ELR (cell line): ENCODE measurements at regions not wholly inside any gene's neighbourhood (a gene's known extent, or its start where the extent isn't known, plus 50 kb on each side); places are given as distances from the start of the nearest gene placed in this dataset.

Experiments
- DNase-seq: peaks from one replicate; pipeline ENCODE4 v3.0.0-alpha.2; 2015; ENCODE audit warnings: low read depth

DNA sequence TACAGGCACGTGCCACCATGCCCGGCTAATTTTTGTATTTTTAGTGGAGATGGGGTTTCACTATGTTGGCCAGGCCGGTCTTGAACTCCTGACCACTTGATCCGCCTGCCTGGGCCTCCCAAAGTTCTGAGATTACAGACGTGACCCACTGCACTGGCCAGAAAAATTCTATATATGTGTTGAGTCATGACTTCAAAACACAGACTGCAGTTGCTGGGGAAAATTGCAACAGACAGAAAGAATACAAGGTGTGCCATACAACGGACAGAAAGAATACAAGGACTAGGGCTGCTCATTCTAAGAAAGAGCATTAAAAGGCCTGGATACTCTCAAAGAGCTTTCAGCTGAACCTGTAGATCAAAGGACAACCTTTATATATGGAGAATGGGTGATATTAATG lies 109.6 kb upstream of the ACSL4 start:
- DNase-seq = no peak

DNA sequence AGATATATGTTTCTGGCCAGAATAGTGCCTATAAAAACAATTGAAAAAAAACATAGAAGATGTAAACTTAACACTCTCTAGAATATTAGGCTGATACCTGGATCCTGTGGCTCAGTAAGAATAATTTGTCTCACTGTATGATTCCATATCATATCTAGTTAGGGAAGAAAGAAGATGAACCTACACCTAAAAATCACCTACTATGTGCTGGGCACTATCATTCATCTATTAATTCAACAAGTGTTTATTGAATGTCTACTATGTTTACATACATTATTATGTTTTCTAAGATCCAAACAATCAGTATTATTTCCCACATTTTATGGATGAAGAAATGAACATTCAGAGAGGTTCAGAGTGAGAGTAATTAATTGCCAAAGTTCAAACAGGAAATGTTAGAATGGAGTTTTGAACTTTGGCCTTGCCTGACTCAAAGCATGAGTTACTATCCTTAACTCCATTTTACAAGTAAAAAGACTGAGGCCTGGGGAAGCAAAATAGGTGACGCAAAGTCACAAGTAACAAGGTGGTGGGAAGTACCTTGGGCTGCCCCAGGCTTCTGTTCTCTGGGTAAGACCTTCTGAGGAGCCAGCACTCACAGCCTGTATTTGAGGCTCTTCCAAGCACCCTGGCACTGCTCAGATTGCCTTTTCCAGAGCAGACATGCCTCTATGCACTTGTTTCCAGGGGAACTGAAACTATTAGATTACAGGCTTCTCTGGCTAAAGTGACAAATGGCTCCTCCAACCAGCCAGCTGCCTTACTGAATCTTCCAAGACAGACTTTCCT lies 111.1 kb upstream of the ACSL4 start:
- DNase-seq = no peak

DNA sequence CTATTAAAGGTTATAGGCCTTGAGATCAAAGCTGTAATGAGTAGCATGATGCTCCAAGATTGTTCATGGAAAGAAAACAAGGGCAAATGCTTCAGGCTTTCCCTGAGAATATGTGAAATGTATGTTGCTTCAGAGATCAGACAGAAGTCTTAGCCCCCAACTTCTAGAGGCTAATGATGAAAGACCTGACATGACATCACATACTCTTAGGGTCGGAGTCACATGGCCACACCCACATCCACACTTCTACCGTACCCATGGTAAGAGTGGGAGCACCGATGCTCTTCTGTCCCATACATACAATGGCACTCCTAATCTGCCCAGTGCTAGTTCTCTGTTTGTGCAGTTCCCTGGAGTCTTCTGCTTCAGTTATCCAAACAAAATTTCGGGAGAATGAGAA lies 111.9 kb upstream of the ACSL4 start:
- no peak for DNase-seq

DNA sequence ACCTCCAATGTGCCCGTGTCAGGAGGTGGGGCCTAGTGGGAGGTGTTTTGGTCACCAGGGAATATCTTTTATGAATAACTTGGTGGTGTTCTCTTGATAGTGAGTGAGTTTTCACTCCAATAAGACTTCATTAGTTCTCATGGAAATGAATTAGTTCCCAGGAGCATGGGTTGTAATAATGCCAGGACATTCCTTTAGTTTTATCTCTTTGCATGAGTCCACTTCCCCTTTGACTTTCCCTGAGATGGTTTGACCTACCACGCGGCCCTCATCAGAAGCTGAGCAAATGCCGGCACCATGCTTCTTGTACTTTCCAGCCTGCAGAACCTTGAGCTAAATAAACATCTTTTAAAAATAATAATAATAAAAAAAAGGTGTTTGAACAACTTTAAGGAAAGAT lies 112.9 kb upstream of the ACSL4 start:
- no peak for DNase-seq

DNA sequence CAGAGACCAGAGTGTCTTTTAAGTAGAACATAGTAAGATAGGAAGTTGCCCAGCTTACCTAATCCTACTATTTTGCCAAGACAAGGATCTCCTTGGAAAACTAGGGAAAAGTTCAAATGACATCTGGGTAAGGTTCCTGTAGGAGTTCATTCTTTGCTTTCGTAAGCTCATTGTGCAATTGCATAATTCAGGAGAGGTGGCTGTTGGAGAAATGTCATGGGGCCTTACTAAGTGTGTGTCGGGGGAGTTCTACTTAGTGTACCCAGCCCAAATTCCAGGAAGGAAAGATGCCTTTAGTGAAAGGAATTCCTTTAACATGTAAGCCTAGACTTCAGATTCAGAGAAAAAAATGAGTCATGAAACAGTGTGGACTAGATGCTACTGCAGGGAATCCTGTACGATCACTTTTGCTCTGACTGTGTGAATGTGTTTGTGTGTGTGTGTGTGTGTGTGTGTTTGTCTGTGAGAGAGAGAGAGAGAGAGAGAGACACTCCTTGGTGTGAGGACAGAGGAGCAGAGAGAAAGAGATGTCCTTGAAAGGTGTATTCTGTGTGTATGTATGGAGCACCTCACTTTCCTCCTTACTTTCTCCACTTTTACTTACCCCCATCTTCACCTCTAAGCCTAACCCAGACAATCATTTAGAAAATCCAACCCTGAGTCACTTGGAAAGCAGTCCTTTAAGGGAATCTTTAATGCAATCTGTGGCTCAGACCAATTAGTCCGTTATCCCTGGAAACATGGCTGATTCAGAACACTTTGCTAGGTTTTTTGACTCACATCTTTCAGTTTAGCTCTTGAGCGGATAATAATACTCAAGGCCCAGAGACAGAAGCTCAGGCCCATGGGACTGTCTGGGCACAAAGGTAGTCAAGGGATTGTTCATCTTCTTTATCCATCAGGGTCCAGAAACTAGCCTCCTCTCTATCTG lies 114.5 kb upstream of the ACSL4 start:
- DNase-seq = peak; percentile 82

DNA sequence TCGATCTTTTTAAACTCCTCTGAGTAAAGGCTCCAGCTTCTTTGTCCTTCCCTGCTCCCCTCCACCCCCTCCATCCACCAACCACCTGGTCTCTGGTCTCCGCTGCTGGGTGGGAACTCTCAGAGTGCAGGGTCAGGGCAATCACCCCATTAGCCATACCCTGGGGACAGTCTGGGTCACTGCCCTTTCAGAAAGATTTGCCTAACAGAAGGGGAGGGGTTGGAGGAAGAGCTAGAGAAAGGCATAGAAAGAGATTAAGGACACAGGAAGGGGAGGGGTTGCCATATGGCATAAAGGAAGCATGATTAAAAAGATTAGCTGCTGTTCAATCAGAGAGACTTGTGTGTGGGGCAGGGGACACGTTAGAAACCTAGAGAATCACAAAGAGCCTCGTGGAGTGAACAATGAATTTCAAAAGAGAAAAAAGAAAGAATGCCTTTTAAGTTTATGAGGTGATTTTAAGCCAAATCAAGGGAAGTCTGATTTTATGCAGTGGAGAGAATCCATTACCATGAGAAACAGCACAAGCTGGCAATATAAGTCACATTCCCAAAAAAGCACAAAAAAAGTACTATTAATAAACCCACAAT lies 115.5 kb upstream of the ACSL4 start:
- DNase-seq = no peak

DNA sequence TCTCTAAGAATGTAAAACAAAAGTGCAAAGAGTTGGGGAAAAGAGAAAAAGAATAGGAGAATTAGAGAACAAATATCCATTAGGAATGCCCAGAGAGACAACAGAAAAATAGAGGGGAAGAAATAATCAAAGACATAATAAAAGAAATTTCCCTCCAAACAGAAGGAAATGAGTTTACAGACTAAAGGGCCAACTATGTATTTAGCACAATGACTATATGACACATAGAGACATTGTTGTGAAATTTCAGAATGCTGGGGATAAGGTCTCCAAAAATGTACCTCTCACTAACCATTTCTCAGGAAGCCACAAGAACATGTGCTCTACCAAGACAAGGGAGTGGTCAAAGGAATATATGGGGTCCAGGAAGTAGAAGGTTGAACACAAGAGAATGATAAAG lies 121.0 kb upstream of the ACSL4 start:
- no peak for DNase-seq

DNA sequence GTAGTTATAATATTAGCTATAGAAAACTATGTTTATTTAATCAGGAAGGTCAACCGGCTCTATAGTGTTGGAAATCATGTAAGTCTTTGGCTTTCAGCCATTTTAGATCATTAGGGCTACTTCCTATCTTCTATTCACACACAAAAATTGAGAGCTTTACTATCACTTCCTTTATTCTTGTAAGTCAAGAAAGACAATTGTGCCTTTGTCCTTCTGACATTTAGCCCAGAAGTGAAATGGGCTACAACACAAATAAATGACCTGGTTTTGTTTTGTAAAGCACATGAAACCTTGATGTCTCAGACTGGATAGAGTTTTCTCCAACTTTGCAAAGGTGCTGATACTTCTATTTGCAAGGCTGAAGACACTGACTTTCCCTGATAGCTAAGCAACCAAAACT lies 122.4 kb upstream of the ACSL4 start:
- no peak for DNase-seq

DNA sequence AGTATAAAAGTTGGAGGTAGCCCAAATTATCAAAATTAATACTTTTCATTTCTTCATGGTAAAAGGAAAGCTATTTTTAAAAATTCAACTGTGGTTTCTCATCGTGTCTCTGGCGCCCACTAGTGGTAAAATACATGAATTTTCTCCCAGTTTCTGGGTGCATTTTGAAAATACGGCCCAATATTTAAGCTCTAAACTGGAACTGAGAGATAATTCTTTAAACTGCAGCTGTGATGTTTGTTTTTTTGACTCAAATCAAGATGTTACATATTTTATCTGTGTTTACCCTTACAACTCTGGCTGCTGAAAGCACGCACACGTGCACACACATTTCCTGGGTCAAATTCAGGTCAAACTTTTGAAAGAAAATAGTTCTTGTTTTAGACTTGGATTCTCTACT lies 123.9 kb upstream of the ACSL4 start:
- DNase-seq = peak; percentile 56

DNA sequence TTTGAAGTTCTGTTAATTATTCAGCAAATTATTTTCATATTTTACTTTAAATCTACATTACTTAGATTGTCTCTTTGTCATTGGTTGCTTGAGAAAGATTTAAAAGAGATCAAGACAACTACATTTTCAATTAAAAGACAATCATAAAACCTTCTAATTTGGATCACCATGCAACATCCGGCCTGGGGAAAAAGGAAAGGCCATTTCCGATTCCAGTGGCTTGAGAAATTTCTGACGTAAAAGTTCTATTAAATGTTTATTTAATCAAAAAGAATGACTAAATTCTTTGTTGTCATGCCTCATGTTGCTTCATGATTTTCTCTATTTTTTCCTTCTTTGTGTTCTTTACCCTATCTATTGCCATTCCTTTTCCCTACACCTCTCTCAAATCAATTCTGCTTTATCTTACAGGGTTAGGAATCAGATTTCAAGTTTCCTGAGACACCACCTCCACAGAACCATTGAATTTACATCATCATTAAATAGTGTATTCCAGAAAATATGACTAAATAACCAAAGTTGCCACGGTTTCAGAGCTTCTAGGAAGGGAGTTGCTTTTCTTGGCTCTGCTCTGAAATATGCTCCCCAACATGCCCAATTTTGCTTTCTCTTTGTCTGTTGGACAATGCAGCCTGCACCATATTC lies 124.6 kb upstream of the ACSL4 start:
- DNase-seq = peak; percentile 37

DNA sequence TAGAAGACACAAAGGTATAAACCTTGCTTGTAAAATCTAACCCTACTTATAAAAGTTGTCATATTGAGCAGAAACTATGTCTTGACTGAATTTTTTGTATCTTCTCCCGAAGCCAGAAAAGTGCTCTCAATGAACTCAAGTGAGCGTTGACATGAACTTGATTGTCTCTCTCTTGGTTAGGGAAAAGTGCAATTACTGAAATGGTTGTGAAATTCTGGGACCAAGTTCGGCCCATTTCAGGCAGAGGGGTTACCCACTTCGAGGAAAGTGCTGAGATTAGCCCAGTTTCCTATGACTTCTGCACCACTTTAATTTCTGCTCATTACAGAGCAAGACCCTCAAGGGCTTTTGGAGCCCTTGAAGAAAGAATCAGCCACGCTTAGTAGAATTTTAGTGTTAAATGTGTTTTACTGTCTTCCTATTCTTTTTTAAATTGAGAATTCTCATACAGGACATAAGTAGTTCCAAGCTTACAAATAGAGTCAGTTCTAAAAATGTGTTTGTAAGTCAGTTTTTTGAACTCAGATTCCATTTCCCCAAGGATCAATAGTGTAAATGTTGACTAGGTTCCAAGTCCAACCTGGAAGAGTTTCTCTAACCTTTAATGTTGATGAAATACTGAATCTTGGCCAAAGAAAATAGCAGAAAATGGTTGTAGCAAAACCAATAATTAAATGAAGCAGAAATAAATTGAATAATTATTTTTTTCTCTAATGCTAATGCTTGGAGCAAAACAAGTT lies 125.7 kb upstream of the ACSL4 start:
- no peak for DNase-seq

DNA sequence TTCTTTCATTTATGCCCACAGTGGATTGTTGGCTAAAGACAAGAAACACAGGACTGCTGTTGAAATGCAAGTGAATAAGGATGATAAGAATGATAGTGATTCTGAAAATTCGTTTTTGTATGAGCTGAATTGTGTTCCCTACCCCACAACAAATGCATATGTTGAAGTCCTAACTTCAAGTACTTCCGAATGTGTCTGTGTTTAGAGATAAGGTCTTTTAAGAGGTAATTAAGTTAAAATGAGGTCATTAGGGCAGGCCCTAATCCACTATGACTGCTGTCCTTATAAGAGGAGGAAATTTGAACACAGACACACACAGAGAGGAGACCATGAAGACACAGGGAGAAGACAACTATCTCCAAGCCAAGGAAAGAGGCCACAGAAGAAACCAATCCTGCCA lies 126.6 kb upstream of the ACSL4 start:
- no peak for DNase-seq

DNA sequence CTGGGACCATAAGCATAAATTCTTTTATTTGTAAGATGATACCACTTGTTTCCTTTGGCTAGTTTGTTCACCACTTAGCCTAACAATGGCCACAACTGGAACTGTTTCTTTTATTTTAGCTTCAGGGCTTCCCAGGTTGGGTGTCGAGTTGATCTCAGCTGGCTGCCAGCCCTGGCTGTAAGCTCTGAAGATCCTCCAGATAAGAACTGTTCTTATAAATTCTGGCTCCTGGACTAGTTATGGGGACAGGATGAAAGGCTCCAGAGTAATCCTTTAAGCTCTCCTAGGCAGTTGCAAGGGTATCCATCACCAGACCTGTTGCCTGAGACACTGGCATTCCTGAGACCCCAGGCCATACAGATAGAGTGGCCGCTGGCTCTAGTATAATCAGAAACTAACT lies 129.4 kb upstream of the ACSL4 start:
- DNase-seq = no peak

DNA sequence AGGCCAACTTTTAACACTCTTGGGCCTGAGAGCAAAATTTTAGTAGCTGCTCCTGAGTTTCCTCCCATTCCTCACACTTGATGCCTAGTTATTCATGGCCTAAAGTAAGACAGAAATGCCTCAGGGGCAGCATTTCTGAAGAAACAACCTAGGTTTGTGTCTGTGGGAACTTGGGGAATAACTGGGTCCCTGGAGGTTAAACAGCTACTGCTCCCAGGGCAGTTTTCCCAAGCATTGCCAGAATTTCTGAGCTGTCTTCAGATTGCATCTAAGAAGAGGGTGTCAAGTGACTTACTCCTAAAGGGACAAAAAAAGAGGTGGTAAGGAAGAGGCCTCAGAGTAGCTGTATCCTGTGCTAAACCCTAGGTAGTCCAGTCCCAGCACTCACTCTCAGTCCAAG lies 130.8 kb upstream of the ACSL4 start:
- DNase-seq = no peak

DNA sequence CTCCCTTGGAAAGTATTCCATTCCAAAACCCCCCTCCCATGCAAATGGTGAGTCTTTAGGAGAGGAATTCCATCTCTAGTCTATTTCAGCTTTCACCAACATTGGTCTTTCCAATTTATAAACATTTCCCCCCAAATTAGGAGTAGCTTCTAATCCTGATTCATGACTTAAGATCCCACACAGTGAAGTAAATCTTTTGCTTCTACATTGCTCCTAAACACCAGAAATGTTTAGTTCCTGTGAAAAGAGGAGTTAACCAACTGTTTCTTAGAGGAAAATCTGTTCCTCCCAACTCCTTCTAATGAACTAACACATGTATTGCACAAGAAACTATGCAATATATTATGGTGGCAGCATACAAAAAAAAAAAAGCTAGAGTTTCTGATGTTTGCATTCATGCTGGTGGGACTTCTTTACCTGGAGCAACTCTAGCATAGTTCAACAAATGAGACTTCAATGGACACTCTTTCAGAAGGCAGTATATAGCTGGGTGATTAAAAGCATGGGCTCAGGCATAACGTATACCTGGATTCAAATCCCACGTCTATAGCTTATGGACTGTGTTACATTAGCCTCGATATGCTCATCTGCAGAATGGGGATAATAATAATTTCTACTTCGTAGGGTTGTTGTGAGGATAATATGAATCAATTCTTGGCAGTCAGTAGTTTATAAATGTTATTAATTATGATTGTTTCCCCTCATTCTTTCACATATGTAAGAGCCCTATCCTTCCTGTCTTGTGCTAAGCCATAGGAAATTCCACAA lies 131.6 kb upstream of the TMEM164 start:
- DNase-seq = no peak

DNA sequence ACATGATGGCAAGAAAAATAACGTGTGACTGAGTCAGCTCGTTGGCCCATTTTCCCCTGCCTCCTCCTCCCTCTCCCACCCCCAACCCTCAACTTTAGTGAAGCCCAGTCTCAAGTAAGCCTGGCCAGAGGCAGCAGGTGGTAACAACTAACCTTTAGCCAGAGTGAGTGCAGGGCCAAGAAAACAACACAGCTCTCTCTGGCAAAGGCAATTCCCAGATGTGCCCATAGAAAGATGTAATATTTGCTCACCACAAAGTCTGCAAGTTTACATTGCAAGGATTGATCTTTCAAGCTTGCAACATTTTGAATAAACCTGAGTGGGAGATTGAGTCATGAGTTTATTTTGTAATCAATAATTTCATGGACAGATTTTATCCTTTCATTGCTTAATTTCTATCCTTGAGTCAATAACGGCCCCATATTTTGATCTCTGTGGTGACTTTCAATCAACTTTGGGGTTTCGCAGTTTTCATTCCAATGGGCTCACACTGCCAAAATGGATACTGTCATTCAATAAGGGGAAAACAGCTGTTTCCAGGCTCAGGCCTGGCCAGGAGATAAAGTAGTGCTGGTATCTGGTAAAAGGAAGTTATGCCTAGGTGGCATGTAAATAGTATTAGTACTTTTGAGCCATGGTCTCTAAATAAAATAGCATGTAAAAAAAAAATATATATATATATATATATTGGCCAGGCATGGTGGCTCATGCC lies 130.7 kb upstream of the TMEM164 start:
- DNase-seq = no peak

DNA sequence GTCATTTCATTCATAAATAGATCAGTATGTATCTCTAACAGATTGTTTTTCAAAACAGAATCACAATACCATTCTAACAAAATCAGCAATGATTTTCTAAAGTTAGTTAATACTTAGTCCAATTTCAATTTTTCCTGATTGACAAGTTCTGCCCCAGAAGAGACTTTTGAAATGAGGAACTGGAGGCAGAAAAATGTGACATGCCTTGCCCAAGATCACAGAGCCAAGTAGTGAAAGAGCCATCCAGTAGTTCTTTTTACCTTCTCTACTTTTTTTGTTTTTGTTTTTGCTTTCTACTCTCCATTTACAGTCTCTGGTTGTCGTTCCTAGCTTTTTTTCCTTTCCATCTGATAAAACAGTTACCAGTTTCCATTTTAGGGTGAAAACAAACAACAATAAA lies 129.3 kb upstream of the TMEM164 start:
- no peak for DNase-seq

DNA sequence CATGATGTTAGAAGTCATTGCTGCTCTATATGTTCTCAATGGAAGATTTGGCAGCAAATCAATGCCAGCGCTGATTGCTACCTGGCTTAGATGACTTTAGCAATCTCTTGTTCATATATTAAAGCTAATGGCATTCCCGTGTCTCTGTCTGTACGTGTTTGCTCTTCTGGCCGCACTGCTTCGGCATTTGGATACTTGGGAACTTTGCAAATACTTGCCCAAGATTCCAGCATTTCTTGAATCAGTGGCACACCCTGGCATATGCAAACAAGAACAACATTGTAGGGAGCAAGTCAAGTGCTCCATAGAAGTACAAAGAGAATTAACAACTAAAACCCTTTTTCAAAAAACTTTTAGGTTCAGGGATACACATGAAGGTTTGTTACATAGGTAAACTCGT lies 128.9 kb upstream of the TMEM164 start:
- DNase-seq = no peak

DNA sequence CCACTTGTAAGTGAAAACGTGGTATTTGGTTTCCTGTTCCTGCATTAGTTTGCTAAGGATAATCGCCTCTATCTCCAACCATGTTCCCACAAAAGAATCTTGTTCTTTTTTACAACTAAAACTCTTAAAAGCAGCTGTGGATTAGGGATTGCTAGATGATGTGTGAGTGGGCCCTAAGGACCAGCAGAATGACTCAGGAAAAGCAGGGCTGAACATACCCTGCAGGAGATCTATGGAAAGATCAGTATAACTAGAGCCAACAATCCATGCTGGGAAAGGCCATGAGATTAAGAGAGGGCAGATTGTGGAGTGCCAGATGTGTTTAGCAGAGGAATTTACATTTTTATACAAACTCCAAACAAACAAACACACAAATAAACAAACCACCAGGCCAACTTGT lies 128.4 kb upstream of the TMEM164 start:
- DNase-seq = no peak

DNA sequence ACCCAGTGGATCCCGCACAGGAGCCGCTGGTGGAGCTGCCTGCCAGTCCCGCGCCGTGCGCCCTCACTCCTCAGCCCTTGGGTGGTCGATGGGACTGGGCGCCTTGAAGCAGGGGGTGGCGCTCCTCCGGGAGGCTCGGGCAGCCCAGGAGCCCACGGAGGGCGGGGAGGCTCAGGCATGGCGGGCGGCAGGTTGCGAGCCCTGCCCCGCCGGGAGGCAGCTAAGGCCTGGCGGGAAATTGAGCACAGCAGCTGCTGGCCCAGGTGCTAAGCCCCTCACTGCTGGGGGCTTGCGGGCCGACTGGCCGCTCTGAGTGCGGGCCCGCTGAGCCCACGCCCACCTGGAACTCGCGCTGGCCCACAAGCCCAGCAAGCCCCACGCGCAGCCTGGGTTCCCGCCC lies 127.1 kb upstream of the TMEM164 start:
- no peak for DNase-seq
